GM11168 (cell line): ENCODE measurements at regions not wholly inside any gene's neighbourhood (a gene's known extent, or its start where the extent isn't known, plus 50 kb on each side); places are given as distances from the start of the nearest gene placed in this dataset.

Source experiments
- in situ Hi-C: fragments of 300-500 bp; cut with MboI; formaldehyde crosslinking; loops from one replicate; pipeline ENCODE4 v1.12.0; 2022; ENCODE audit warnings: low sequenced_read_pairs; ENCODE audit not compliant: unreplicated experiment

- in situ Hi-C loops: no loop called here
Observed at GRCh38 chr3:118436697-118437262, 597.9 kb downstream of the IGSF11 start.

GRCh38 chr3:118445036-118445435 is 589.6 kb downstream of the IGSF11 start:
- in situ Hi-C loops: no loop called here

- in situ Hi-C loops: no loop called here
Observed at GRCh38 chr3:118447339-118447738, 587.3 kb downstream of the IGSF11 start.

GRCh38 chr3:118466795-118467330 is 567.8 kb downstream of the IGSF11 start:
- in situ Hi-C loops: no loop called here

- in situ Hi-C loops: no loop called here
Observed at GRCh38 chr3:118468801-118469200, 565.8 kb downstream of the IGSF11 start.

GRCh38 chr3:118472586-118472985 is 562.1 kb downstream of the IGSF11 start:
- in situ Hi-C loops: no loop called here

- in situ Hi-C loops: no loop called here
Observed at GRCh38 chr3:118473343-118473742, 561.3 kb downstream of the IGSF11 start.

- in situ Hi-C loops: no loop called here
Observed at GRCh38 chr3:118476885-118477618, 557.6 kb downstream of the IGSF11 start.

- in situ Hi-C loops: no loop called here
Observed at GRCh38 chr3:118477768-118478167, 556.9 kb downstream of the IGSF11 start.

- in situ Hi-C loops: no loop called here
Observed at GRCh38 chr3:118478706-118479276, 555.9 kb downstream of the IGSF11 start.

GRCh38 chr3:118479376-118479775 is 555.3 kb downstream of the IGSF11 start:
- in situ Hi-C loops: no loop called here

GRCh38 chr3:118480101-118480860 is 554.4 kb downstream of the IGSF11 start:
- in situ Hi-C loops: no loop called here

GRCh38 chr3:118485693-118486092 is 549.0 kb downstream of the IGSF11 start:
- in situ Hi-C loops: no loop called here

- in situ Hi-C loops: no loop called here
Observed at GRCh38 chr3:118487734-118488133, 546.9 kb downstream of the IGSF11 start.

GRCh38 chr3:118488732-118489131 is 545.9 kb downstream of the IGSF11 start:
- in situ Hi-C loops: no loop called here

GRCh38 chr3:118495206-118495605 is 539.4 kb downstream of the IGSF11 start:
- in situ Hi-C loops: no loop called here

- in situ Hi-C loops: no loop called here
Observed at GRCh38 chr3:118497274-118497673, 537.4 kb downstream of the IGSF11 start.

- in situ Hi-C loops: no loop called here
Observed at GRCh38 chr3:118501152-118501551, 533.5 kb downstream of the IGSF11 start.

- in situ Hi-C loops: no loop called here
Observed at GRCh38 chr3:118504906-118505305, 529.7 kb downstream of the IGSF11 start.

- in situ Hi-C loops: no loop called here
Observed at GRCh38 chr3:118505784-118506183, 528.9 kb downstream of the IGSF11 start.

GRCh38 chr3:118511402-118511801 is 523.2 kb downstream of the IGSF11 start:
- in situ Hi-C loops: no loop called here
